Osteoblast (primary cell): ENCODE measurements at regions not wholly inside any gene's neighbourhood (a gene's known extent, or its start where the extent isn't known, plus 50 kb on each side); places are given as distances from the start of the nearest gene placed in this dataset.
A peak's percentile ranks its signal among the peaks of the same experiment; 100 is the strongest.

ENCODE experiments used
- DNase-seq: peaks from one replicate; pipeline ENCODE4 v3.0.0; 2011; ENCODE audit warnings: low spot score, mixed read lengths; ENCODE audit not compliant: insufficient read length; ENCODE audit errors: missing footprints
- H2AFZ ChIP-seq: 2 replicates; pipeline ENCODE4 v1.6.0; 2011; ENCODE audit warnings: mild to moderate bottlenecking, low read length
- H3K27ac ChIP-seq: 2 replicates; pipeline ENCODE4 v1.5.1; 2011; ENCODE audit warnings: mild to moderate bottlenecking, low read depth, low read length, moderate library complexity
- H3K27me3 ChIP-seq: 2 replicates; pipeline ENCODE4 v1.6.0; 2012; ENCODE audit warnings: mild to moderate bottlenecking, control low read depth, inconsistent platforms, low read length, moderate library complexity; ENCODE audit not compliant: insufficient read depth
- H3K36me3 ChIP-seq: 2 replicates; pipeline ENCODE4 v1.5.1; 2011; ENCODE audit warnings: mild to moderate bottlenecking, low read length, control low read depth, moderate library complexity; ENCODE audit not compliant: insufficient read depth
- H3K4me1 ChIP-seq: 2 replicates; pipeline ENCODE4 v1.5.1; 2011; ENCODE audit warnings: mild to moderate bottlenecking, low read length, control low read depth, moderate library complexity; ENCODE audit not compliant: insufficient read depth
- H3K4me2 ChIP-seq: 2 replicates; pipeline ENCODE4 v1.6.0; 2011; ENCODE audit warnings: mild to moderate bottlenecking, low read length; ENCODE audit not compliant: insufficient read depth
- H3K4me3 ChIP-seq: fragments of 200-600 bp; sonication (generic); 3 replicates; pipeline ENCODE4 v1.5.1; 2012; ENCODE audit warnings: mild to moderate bottlenecking, low read length, inconsistent platforms; ENCODE audit not compliant: insufficient read depth
- H3K79me2 ChIP-seq: 2 replicates; pipeline ENCODE4 v1.6.0; 2012; ENCODE audit warnings: mild to moderate bottlenecking, low read length, control low read depth, inconsistent platforms; ENCODE audit not compliant: insufficient read depth
- H3K9me3 ChIP-seq: 2 replicates; pipeline ENCODE4 v1.5.1; 2011; ENCODE audit warnings: low read depth, low read length, control low read depth
- H4K20me1 ChIP-seq: 2 replicates; pipeline ENCODE4 v1.6.0; 2012; ENCODE audit warnings: mild to moderate bottlenecking, low read length, control low read depth; ENCODE audit not compliant: insufficient read depth
- TF ChIP-seq, protein P1 (sequence below): IDR thresholded peaks from 2 replicates; pipeline ENCODE4 v1.5.1; 2011; ENCODE audit warnings: mild to moderate bottlenecking, low read depth, low read length, moderate library complexity; ENCODE audit errors: extremely low read depth

DNA sequence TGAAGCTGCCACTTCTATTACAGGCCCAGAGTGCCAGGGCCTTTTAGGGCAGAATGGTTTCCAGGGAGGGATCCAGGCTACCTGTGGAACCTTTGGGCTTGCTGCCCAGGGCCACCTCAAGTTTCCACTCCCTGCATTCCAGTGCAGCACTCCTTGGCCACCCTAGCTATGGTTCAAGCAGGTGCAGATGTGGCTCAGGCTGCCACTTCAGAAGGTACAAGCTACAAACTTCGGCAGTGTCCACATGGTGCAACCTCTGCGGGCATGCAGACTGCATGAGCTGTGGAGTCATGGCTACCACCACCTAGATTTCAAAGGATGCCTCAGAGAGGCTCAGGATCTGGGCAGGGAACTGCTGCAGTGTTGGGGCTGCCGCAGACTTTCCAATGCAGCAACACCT is 248.1 kb upstream of the UBE2E3 start:
- Histone ChIP-seq H4K20me1 (no peaks in the 10 kb centered on the region), H3K4me2 (no peak overlapping the region), H3K9me3 (no peaks in the 10 kb centered on the region), H3K27ac (no peak overlapping the region), H3K4me1 (peaks cover 5% of the 10 kb centered on the region), H3K27me3 (no peaks in the 10 kb centered on the region), H3K36me3 (no peaks in the 10 kb centered on the region), H2AFZ (no peak overlapping the region), H3K4me3 (no peak overlapping the region), H3K79me2 (no peaks in the 10 kb centered on the region)
- TF ChIP-seq, protein P1, sequence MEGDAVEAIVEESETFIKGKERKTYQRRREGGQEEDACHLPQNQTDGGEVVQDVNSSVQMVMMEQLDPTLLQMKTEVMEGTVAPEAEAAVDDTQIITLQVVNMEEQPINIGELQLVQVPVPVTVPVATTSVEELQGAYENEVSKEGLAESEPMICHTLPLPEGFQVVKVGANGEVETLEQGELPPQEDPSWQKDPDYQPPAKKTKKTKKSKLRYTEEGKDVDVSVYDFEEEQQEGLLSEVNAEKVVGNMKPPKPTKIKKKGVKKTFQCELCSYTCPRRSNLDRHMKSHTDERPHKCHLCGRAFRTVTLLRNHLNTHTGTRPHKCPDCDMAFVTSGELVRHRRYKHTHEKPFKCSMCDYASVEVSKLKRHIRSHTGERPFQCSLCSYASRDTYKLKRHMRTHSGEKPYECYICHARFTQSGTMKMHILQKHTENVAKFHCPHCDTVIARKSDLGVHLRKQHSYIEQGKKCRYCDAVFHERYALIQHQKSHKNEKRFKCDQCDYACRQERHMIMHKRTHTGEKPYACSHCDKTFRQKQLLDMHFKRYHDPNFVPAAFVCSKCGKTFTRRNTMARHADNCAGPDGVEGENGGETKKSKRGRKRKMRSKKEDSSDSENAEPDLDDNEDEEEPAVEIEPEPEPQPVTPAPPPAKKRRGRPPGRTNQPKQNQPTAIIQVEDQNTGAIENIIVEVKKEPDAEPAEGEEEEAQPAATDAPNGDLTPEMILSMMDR, result no peak
- DNase-seq, result no peak

DNA sequence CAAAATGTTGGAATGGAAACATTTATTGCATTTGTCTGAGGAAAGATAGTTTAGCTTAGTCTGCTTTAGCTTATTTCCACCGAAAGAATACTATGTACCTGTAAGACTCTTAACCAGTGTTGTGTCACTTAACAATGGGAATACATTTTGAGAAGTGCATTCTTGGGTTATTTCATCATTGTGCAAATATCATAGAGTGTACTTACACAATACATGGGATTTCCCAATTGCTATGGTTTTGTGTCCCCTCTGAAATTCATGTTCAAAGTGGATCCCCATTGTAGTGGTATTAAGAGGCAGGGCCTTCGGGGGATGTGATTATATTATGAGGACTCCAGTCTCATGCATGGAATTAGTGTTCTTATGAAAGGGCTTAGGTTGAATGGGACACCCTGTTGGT is 249.4 kb upstream of the UBE2E3 start:
- Histone ChIP-seq H2AFZ (no peak overlapping the region), H3K9me3 (no peaks in the 10 kb centered on the region), H3K27me3 (no peaks in the 10 kb centered on the region), H3K4me1 (peaks cover 5% of the 10 kb centered on the region), H3K36me3 (no peaks in the 10 kb centered on the region), H3K4me2 (no peak overlapping the region), H3K79me2 (no peaks in the 10 kb centered on the region), H3K27ac (no peak overlapping the region), H3K4me3 (no peak overlapping the region), H4K20me1 (no peaks in the 10 kb centered on the region)
- no peak for DNase-seq
- TF ChIP-seq, protein P1, result no peak

DNA sequence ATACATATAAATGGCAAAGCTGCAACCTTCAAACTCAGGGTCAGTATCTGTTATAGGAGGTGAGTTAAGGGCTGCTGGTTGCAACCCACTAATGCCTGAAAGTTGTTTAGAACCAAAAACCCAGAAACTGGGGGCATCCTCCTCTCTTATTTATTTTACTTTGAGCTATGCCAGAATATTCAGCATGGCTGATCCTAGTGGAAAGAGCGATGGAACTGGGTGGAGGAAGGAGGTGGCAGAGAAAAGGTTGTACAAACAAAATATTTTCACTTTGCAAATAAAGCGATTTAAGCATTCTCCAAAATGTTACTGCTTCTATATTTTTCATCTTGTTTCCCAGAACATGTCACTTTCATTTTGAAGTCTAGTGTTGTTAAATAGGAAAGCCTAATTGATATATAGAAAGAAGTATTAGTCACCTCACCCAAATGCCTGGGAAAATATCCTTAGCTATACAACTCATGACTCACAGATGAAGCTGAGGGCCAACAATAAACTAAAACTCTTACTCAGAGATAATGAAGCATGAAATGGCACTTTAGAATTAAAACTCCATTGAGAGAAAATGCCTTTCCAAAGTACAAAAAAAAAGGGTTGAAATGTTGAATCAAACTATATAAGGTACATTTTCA is 251.4 kb upstream of the UBE2E3 start:
- Histone ChIP-seq H3K27ac (peak overlapping the region; percentile 71), H3K9me3 (no peaks in the 10 kb centered on the region), H2AFZ (no peak overlapping the region), H3K4me1 (peaks cover 5% of the 10 kb centered on the region), H3K4me2 (peak overlapping the region; percentile 74), H3K27me3 (no peaks in the 10 kb centered on the region), H3K36me3 (no peaks in the 10 kb centered on the region), H3K79me2 (no peaks in the 10 kb centered on the region), H4K20me1 (no peaks in the 10 kb centered on the region), H3K4me3 (peak overlapping the region; percentile 48)
- TF ChIP-seq, protein P1, result no peak
- peak; percentile 82 for DNase-seq

DNA sequence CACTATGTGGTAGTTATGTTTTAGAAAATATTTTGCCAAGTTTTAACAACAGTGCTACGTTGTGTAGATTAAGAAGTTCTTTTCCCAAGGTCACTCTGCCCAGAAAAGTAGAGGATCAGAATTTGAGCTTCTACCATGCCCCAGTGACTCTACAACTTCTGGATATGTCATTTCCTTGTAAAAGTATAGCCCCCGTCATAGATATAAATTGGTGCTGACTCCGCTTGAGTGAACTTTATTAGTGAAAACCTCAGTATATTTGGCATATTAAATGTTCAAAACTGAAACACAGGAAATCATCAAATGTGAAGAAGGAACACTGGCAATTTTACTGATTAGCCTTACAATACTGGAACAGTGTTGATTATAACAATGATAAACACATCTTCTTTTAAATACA is 256.7 kb upstream of the UBE2E3 start:
- no peak for DNase-seq
- Histone ChIP-seq H3K4me1 (peaks cover 13% of the 10 kb centered on the region), H3K4me2 (no peak overlapping the region)

More for the DNA sequence above, 256.7 kb upstream of the UBE2E3 start:
- TF ChIP-seq, protein P1, result no peak
- H3K27me3 ChIP-seq, result no peaks in the 10 kb centered on the region
- H3K9me3 ChIP-seq, result no peaks in the 10 kb centered on the region
- no peaks in the 10 kb centered on the region for H3K36me3 ChIP-seq
- no peak overlapping the region for H2AFZ ChIP-seq
- no peaks in the 10 kb centered on the region for H3K79me2 ChIP-seq
- H4K20me1 ChIP-seq, result no peaks in the 10 kb centered on the region
- H3K27ac ChIP-seq, result no peak overlapping the region
- no peak overlapping the region for H3K4me3 ChIP-seq
